Activated T-cell treated with anti-CD3 and anti-CD28 coated beads, Interleukin-2, amount 50 U/mL, for 24 hours (primary cell): ENCODE measurements at regions not wholly inside any gene's neighbourhood (a gene's known extent, or its start where the extent isn't known, plus 50 kb on each side); places are given as distances from the start of the nearest gene placed in this dataset.
A peak's percentile ranks its signal among the peaks of the same experiment; 100 is the strongest.

Experiments
- DNase-seq: peaks from one replicate; pipeline ENCODE4 v3.0.0-alpha.2; 2020
- H3K27ac Mint-ChIP-seq: 2 replicates; pipeline ENCODE4 v1.8.0; 2020; ENCODE audit warnings: mild to moderate bottlenecking, mixed read lengths
- H3K27me3 Mint-ChIP-seq: 2 replicates; pipeline ENCODE4 v1.8.0; 2020; ENCODE audit warnings: mixed read lengths
- H3K36me3 Mint-ChIP-seq: 2 replicates; pipeline ENCODE4 v1.8.0; 2020; ENCODE audit warnings: low read depth, mixed read lengths
- H3K4me1 Mint-ChIP-seq: 2 replicates; pipeline ENCODE4 v1.8.0; 2020; ENCODE audit warnings: low read depth, mixed read lengths
- H3K4me3 Mint-ChIP-seq: 2 replicates; pipeline ENCODE4 v1.8.0; 2020; ENCODE audit warnings: mild to moderate bottlenecking, moderate library complexity, mixed read lengths
- H3K9me3 Mint-ChIP-seq: 2 replicates; pipeline ENCODE4 v1.8.0; 2020; ENCODE audit warnings: mixed read lengths

DNA sequence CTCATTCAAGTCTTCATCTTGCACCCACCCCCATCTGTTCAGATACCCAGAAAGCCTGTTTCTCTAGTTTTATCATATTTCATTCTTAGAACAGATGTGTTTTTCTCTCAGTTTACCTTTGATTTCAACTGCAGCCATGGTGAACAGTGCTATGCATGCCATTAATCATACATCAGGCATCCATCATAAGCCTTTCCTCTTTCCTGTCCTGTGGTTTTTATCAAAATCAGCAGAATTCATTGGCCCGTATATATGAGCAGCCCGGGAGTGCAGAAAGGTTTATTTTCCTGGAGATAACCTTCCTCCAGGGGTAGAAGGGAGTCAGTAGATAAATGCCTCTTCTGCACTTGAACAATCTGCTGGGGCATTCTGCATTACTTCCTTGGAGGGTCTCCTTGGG is 65.7 kb downstream of the IL21 start:
- no peaks in the 10 kb centered on the region for H3K36me3 Mint-ChIP-seq

DNA sequence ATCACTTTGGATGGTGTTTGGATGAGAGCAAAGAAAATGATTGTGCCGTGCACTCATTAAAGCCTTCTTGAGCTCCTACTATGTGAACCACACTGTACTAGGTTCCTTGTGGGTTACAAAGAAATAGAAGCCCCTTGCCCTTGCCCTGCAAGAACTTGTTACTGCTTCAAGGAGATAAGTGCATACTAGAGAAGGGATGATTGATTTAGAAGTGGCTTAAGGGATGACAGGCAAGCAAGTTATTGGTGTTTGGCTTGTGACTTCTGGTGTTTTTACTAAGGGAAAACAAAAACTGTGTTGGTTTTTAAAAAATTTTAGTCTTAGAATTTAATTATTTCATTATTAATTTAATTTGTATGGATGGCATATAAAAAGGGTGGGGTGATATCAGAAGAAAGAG is 67.4 kb downstream of the IL21 start:
- DNase-seq = no peak
- Mint-ChIP-seq H3K4me1 (peaks cover 72% of the 10 kb centered on the region), H3K27me3 (no peaks in the 10 kb centered on the region), H3K4me3 (no peak overlapping the region), H3K36me3 (no peaks in the 10 kb centered on the region), H3K9me3 (no peaks in the 10 kb centered on the region), H3K27ac (peak overlapping the region; percentile 80)

More for the DNA sequence above, 65.7 kb downstream of the IL21 start:
- Mint-ChIP-seq H3K4me3 (no peak overlapping the region), H3K27me3 (no peaks in the 10 kb centered on the region), H3K9me3 (no peaks in the 10 kb centered on the region), H3K27ac (no peak overlapping the region), H3K4me1 (peaks cover 62% of the 10 kb centered on the region)
- no peak for DNase-seq

DNA sequence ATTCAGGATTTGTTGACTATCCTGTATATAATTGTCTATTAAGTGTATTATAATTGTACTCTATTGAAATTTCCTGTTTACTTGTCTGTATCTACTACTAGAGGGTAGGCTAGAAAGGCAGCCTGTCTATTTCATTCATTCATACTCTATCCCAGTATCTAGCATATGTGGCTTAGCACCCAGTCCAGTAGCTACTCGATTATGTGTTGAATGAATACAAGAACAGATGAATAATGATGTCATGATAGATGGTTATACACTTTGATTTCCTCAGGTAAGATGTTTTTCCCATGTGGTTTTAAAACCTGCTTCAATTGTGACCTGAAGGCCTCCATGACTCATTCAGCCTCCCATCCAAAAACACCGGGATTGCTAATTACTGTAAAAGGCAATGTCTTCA is 68.0 kb downstream of the IL21 start:
- Mint-ChIP-seq H3K9me3 (no peaks in the 10 kb centered on the region), H3K4me1 (peaks cover 72% of the 10 kb centered on the region), H3K27me3 (no peaks in the 10 kb centered on the region), H3K27ac (peak overlapping the region; percentile 80), H3K4me3 (peak overlapping the region; percentile 15), H3K36me3 (no peaks in the 10 kb centered on the region)
- no peak for DNase-seq

GRCh38 chr4:122548886-122549630 is 71.8 kb downstream of the IL21 start:
- peak overlapping the region; percentile 57 for H3K4me3 Mint-ChIP-seq
- H3K27me3 Mint-ChIP-seq = no peaks in the 10 kb centered on the region
- no peaks in the 10 kb centered on the region for H3K36me3 Mint-ChIP-seq
- peaks cover 85% of the 10 kb centered on the region for H3K4me1 Mint-ChIP-seq
- H3K9me3 Mint-ChIP-seq = no peaks in the 10 kb centered on the region
- no peak for DNase-seq
- peak overlapping the region; percentile 59 for H3K27ac Mint-ChIP-seq

GRCh38 chr4:122548452-122548851 is 72.4 kb downstream of the IL21 start:
- peak overlapping the region; percentile 57 for H3K4me3 Mint-ChIP-seq

DNA sequence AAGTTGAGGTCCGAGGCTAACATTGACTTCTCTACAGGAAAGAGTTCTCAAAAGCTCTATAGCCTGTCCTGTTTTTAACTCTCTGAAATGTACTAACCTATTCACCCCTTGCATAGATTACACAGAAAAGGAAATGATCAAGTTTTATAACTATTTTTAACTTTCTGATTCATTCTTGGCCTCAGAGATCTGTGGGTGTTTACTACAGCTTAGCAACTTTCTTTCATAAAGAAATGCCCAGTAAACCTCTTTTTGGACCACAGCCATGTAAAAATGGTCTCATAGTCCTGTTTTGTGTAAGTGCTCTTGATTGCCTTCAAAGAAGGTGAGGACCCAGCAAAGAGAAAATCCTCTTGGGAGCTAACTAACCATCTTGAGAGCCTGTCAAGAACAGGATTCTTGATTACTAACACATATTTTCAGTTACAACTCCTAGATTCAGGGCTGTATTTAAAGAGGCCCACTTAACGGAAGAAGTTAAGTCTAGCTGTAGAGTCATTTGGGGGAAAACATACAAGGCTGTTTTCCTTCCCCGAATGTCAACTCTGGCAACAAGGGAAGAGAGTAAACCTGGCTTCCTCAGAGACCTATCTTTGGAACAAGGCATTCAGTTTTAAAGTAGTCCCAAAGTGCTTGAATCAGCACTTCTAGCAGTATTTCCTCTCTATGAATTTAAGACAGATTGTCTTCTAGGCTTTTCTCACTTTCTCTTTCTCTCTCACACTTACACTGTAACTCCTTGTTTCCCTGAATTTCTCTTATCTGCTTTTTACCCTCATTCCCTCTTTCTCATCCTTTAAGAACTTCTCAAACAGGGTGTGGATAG is 78.2 kb downstream of the IL21 start:
- DNase-seq = no peak
- Mint-ChIP-seq H3K4me3 (peak overlapping the region; percentile 61), H3K9me3 (no peaks in the 10 kb centered on the region), H3K27me3 (no peaks in the 10 kb centered on the region), H3K27ac (peak overlapping the region; percentile 95), H3K36me3 (no peaks in the 10 kb centered on the region), H3K4me1 (peaks cover 92% of the 10 kb centered on the region)

More at GRCh38 chr4:122548452-122548851, 72.4 kb downstream of the IL21 start:
- Mint-ChIP-seq H3K27me3 (no peaks in the 10 kb centered on the region), H3K9me3 (no peaks in the 10 kb centered on the region), H3K36me3 (no peaks in the 10 kb centered on the region), H3K4me1 (peaks cover 86% of the 10 kb centered on the region), H3K27ac (peak overlapping the region; percentile 59)
- no peak for DNase-seq

DNA sequence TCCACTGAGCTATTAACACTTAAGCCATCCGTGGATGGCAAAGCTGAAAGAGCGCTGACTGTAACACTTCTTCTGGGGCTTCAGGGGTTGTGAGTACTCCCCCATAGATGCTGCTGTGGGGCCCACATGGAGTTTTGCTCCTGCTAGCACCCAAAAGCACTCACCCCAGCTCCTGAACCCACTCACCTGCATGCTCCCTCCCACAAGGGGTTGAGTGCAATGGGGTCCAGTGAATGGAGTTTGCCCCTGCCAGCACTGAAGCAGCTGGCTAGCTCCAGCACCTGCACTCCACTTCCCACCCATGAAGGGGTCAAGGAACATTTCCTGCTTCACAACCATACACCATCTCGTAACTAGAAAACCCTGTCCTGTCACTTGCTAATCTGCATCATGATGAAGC is 78.9 kb downstream of the IL21 start:
- Mint-ChIP-seq H3K27ac (peak overlapping the region; percentile 95), H3K9me3 (no peaks in the 10 kb centered on the region), H3K27me3 (no peaks in the 10 kb centered on the region), H3K4me1 (peaks cover 90% of the 10 kb centered on the region), H3K4me3 (peak overlapping the region; percentile 61), H3K36me3 (no peaks in the 10 kb centered on the region)
- peak; percentile 45 for DNase-seq

GRCh38 chr4:122540838-122541237 is 80.0 kb downstream of the IL21 start:
- no peaks in the 10 kb centered on the region for H3K36me3 Mint-ChIP-seq
- peak overlapping the region; percentile 59 for H3K4me3 Mint-ChIP-seq
- no peak for DNase-seq
- peaks cover 3% of the 10 kb centered on the region for H3K9me3 Mint-ChIP-seq
- no peaks in the 10 kb centered on the region for H3K27me3 Mint-ChIP-seq
- peak overlapping the region; percentile 95 for H3K27ac Mint-ChIP-seq
- H3K4me1 Mint-ChIP-seq = peaks cover 89% of the 10 kb centered on the region

- DNase-seq = no peak
- Mint-ChIP-seq H3K27me3 (no peaks in the 10 kb centered on the region), H3K27ac (peak overlapping the region; percentile 95), H3K4me1 (peaks cover 88% of the 10 kb centered on the region), H3K4me3 (peak overlapping the region; percentile 59), H3K9me3 (peaks cover 8% of the 10 kb centered on the region), H3K36me3 (no peaks in the 10 kb centered on the region)
Observed at GRCh38 chr4:122539861-122540465, 80.9 kb downstream of the IL21 start.

DNA sequence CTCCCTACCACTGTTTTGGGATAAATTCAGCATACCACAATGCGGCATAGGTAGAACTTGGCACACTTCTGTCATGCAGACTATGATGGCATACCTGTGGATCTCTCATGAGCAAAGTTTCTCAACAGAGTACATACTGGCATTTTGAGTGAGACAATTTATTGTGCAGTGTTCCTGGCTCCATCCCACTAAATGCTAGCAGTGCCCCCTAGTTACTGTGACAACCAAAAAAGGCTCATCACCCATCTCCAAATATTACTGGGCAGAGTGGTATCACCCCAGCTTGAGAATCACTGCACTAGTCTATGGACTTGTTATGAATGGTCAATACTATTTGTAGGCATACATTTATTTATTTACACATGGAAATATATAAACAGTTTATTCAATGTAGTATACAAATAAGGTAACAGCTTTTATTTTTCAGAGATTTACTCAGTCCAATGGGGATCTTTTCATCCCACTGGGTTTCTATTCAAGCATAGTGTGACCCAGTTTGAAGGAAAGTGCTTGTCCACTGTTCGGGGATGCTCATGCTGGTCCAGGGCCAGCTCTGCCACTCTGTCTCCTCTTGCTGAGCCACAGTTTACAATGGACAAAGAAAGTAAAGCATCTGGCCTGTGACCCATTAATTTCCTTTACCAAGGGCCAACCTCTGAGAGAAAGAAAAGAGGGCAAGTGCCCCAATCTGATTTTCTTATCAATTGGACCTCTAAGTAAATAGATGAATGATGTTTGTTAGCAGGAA is 81.0 kb upstream of the IL2 start:
- peak overlapping the region; percentile 51 for H3K27ac Mint-ChIP-seq
- peaks cover 81% of the 10 kb centered on the region for H3K4me1 Mint-ChIP-seq
- peaks cover 10% of the 10 kb centered on the region for H3K9me3 Mint-ChIP-seq
- H3K36me3 Mint-ChIP-seq = no peaks in the 10 kb centered on the region
- H3K27me3 Mint-ChIP-seq = no peaks in the 10 kb centered on the region
- no peak overlapping the region for H3K4me3 Mint-ChIP-seq
- no peak for DNase-seq

DNA sequence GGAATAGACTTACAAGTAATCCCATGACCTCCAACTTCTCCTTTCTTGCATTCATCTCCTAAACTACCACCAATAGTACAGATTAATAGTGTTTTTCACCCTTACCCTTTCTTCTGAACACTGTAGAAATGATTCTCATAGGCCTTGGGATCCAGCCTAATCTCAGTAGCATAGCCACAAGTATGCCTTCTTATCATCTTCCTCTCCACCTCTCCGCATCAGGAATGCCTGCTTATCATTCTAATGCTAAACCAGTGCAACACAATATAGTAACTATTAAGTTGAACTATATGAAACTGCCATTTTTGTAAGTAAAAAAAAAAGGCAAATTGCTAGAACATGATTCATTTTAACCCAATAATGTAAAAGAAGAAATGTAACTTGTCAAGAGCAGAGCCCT is 79.5 kb upstream of the IL2 start:
- no peak for DNase-seq
- Mint-ChIP-seq H3K9me3 (peaks cover 12% of the 10 kb centered on the region), H3K27ac (no peak overlapping the region), H3K4me3 (no peak overlapping the region), H3K27me3 (no peaks in the 10 kb centered on the region), H3K36me3 (no peaks in the 10 kb centered on the region), H3K4me1 (peaks cover 76% of the 10 kb centered on the region)

- no peak overlapping the region for H3K4me3 Mint-ChIP-seq
- H3K36me3 Mint-ChIP-seq = no peaks in the 10 kb centered on the region
- H3K4me1 Mint-ChIP-seq = peaks cover 68% of the 10 kb centered on the region
Observed at GRCh38 chr4:122534776-122535175, 78.3 kb upstream of the IL2 start.

DNA sequence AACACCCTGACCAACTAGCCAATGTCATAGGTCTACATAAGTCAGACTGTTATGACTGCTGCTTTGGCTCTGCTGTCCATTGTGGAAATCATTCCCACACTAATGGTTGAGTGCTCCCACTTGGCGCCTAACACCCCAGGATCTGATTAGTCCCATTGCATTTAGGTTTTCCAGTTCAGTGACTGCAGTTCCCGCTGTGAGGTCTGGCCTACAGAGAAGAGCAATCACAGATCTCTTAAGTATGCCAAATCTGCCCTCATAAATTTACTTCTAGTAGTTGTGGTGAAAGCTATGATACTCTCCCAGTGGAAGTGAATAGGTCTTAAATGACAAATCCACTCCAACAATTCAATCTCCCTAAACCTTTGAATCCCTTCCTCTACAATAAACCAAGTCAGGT is 77.3 kb upstream of the IL2 start:
- H3K4me1 Mint-ChIP-seq = peaks cover 58% of the 10 kb centered on the region
- H3K4me3 Mint-ChIP-seq = no peak overlapping the region
- H3K9me3 Mint-ChIP-seq = peaks cover 17% of the 10 kb centered on the region
- no peak overlapping the region for H3K27ac Mint-ChIP-seq
- no peaks in the 10 kb centered on the region for H3K36me3 Mint-ChIP-seq
- H3K27me3 Mint-ChIP-seq = no peaks in the 10 kb centered on the region
- DNase-seq = no peak

More at GRCh38 chr4:122534776-122535175, 78.3 kb upstream of the IL2 start:
- H3K9me3 Mint-ChIP-seq = peaks cover 17% of the 10 kb centered on the region
- DNase-seq = no peak
- no peaks in the 10 kb centered on the region for H3K27me3 Mint-ChIP-seq
- H3K27ac Mint-ChIP-seq = no peak overlapping the region

DNA sequence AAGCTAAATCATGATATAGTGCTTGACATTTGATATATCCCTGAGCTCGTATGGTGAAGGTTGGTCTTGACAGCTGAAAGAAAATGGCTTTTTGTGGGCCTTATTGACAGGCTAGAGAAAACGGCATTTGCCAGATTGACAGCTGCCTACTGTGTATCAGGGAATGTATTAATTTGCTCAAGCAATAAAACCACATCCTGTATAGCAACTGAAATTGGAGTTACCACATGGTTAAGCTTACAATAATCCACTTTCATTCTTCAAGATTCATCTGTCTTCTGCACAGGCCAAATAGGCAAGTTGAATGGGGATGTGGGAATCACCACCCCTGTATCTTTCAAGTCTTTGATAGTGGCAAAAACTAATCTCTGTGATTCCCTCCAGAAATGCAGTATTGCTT is 76.2 kb upstream of the IL2 start:
- Mint-ChIP-seq H3K4me3 (no peak overlapping the region), H3K27ac (no peak overlapping the region), H3K36me3 (no peaks in the 10 kb centered on the region), H3K27me3 (no peaks in the 10 kb centered on the region), H3K4me1 (peaks cover 50% of the 10 kb centered on the region), H3K9me3 (peaks cover 17% of the 10 kb centered on the region)
- no peak for DNase-seq
